HCT116 (cell line): ENCODE measurements at regions not wholly inside any gene's neighbourhood (a gene's known extent, or its start where the extent isn't known, plus 50 kb on each side); places are given as distances from the start of the nearest gene placed in this dataset.

Experiments used
- CTCF ChIP-seq, 3 experiments: fragments of 200-600 bp in 1 of 3; sonication (generic) in 1 of 3; IDR thresholded peaks in 2 of 3; conservative IDR thresholded peaks in 1 of 3; 2 replicates each; pipeline ENCODE4 v1.5.1; 2012 to 2017; ENCODE audit warnings: low read depth in 2 of 3, low read length in 2 of 3, antibody characterized with exemption in 1 of 3, borderline replicate concordance in 1 of 3, control low read depth in 1 of 3, mild to moderate bottlenecking in 1 of 3, mixed read lengths in 1 of 3, mixed run types in 1 of 3, moderate library complexity in 1 of 3; ENCODE audit not compliant: insufficient read depth in 1 of 3
- EZH2phosphoT487 ChIP-seq: fragments of 200-600 bp; IDR thresholded peaks from 2 replicates; pipeline ENCODE4 v1.6.1; 2018; ENCODE audit warnings: antibody characterized with exemption, borderline replicate concordance
- POLR2A ChIP-seq: IDR thresholded peaks from 2 replicates; pipeline ENCODE4 v1.7.0; 2011; ENCODE audit warnings: borderline replicate concordance; ENCODE audit not compliant: insufficient read depth, insufficient read length; ENCODE audit errors: extremely low read depth
- POLR2AphosphoS5 ChIP-seq: IDR thresholded peaks from 2 replicates; pipeline ENCODE4 v1.6.1; 2011; ENCODE audit warnings: mild to moderate bottlenecking, low read depth, low read length, moderate library complexity

DNA sequence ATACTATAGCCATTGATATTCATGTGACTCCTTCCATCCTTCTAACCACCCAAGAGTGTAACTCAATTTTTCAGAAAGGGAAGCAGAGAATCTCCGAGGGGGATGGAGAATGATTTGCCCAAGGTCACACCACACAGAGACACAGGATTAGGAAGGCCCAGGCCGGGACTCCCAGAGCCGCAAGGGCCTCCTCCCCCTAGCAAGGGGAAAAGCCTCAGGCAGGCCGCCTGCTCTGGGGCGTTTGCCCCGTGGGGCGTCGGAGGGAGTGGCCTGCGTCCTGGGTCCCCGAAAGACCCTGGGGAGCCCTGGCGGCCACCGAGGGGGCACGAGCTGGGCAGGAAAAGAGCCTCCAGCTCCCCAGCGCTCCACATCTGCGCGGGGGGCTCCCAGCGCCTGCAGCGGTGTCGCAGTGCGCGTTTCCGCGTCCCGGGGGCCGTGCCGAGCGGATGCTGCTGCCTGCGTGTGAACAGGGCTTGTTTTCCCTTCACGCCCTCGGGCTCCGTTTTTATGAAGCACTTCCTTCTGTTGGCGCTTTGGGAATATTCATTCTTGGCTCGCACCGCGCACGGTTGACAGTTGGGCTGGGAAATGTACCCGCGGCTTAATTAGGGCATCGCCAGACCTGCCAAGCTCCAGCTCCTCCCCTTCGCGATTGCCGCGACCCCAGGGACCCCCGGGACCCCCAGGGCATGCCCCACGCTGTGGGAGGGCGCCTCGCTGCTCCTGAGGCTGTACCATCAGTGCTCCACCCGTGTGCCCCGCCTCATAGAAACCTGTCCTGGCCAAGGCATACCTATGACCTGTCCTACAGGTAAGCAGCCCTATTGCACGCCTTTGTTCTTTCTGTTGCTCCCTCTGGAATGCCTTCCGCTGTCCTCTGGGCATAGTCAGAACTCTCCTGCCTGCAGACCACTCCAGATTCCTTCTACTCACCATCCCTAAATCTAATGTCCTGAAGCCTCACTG is 158.9 kb upstream of the GLI2 start:
- TF ChIP-seq CTCF (IDR thresholded peaks at IDR 0.05 in 2 of 3, conservative IDR thresholded peaks at IDR 0.05 in 1 of 3; ENCODE audit: borderline replicate concordance in 1 of 3, insufficient read depth in 1 of 3, low read depth in 2 of 3, low read length in 2 of 3), result no peak
- no peak for TF ChIP-seq POLR2AphosphoS5
- no peak for TF ChIP-seq EZH2phosphoT487
- TF ChIP-seq POLR2A, result no peak
